GM23338 (cell line): ENCODE measurements at regions not wholly inside any gene's neighbourhood (a gene's known extent, or its start where the extent isn't known, plus 50 kb on each side); places are given as distances from the start of the nearest gene placed in this dataset.

Experiments
- ATAC-seq: fragments of 200-7000 bp; cut with Tn5 transposase; 3 replicates; pipeline ENCODE4 v1.9.1; 2020
- DNase-seq: peaks from one replicate; pipeline ENCODE4 v3.0.0-alpha.2; 2015; ENCODE audit warnings: low spot score
- H2AFZ ChIP-seq: fragments of 200-600 bp; sonication (generic); 2 replicates; pipeline ENCODE4 v1.8.0; 2016; ENCODE audit warnings: antibody characterized with exemption, mild to moderate bottlenecking, moderate library complexity
- H3F3A ChIP-seq: fragments of 200-600 bp; sonication (generic); replicated peaks from 2 replicates; pipeline ENCODE4 v1.8.0; 2017; ENCODE audit warnings: antibody characterized with exemption, mixed run types, low read depth
- H3K27ac ChIP-seq: fragments of 200-600 bp; sonication (generic); 2 replicates; pipeline ENCODE4 v1.6.1; 2016; ENCODE audit warnings: low read depth
- H3K27me3 ChIP-seq: fragments of 200-600 bp; sonication (generic); 2 replicates; pipeline ENCODE4 v1.8.0; 2016; ENCODE audit warnings: mild to moderate bottlenecking, mixed run types, moderate library complexity; ENCODE audit not compliant: insufficient read depth
- H3K36me3 ChIP-seq: fragments of 200-600 bp; sonication (generic); 2 replicates; pipeline ENCODE4 v1.8.0; 2016; ENCODE audit warnings: mild to moderate bottlenecking; ENCODE audit not compliant: insufficient read depth
- H3K4me1 ChIP-seq: fragments of 200-600 bp; sonication (generic); 2 replicates; pipeline ENCODE4 v1.8.0; 2016; ENCODE audit warnings: mild to moderate bottlenecking, moderate library complexity; ENCODE audit not compliant: insufficient read depth
- H3K4me2 ChIP-seq: fragments of 200-600 bp; sonication (generic); 2 replicates; pipeline ENCODE4 v1.7.1; 2017; ENCODE audit warnings: mixed run types
- H3K4me3 ChIP-seq: fragments of 200-600 bp; sonication (generic); 2 replicates; pipeline ENCODE4 v1.6.1; 2016; ENCODE audit warnings: mixed run types
- H3K79me2 ChIP-seq: fragments of 200-600 bp; sonication (generic); replicated peaks from 2 replicates; pipeline ENCODE4 v1.8.0; 2017; ENCODE audit warnings: mild to moderate bottlenecking; ENCODE audit not compliant: insufficient read depth
- H3K9me2 ChIP-seq: fragments of 200-600 bp; sonication (generic); 2 replicates; pipeline ENCODE4 v1.8.0; 2017; ENCODE audit not compliant: insufficient read depth
- H4K20me1 ChIP-seq: fragments of 200-600 bp; sonication (generic); replicated peaks from 2 replicates; pipeline ENCODE4 v1.8.0; 2017; ENCODE audit warnings: mild to moderate bottlenecking; ENCODE audit not compliant: insufficient read depth
- H3K27ac Mint-ChIP-seq: 2 replicates; pipeline ENCODE4 v1.8.0; 2020; ENCODE audit warnings: inconsistent platforms, mild to moderate bottlenecking, moderate library complexity, mixed read lengths
- H3K27me3 Mint-ChIP-seq: 3 replicates; pipeline ENCODE4 v1.8.0; 2022; ENCODE audit warnings: low read depth, mild to moderate bottlenecking, moderate library complexity, mixed read lengths, inconsistent platforms; ENCODE audit not compliant: insufficient read depth, poor library complexity
- H3K36me3 Mint-ChIP-seq: 3 replicates; pipeline ENCODE4 v1.8.0; 2021; ENCODE audit warnings: low read depth, mild to moderate bottlenecking, inconsistent platforms, moderate library complexity, mixed read lengths
- H3K4me1 Mint-ChIP-seq: 3 replicates; pipeline ENCODE4 v1.8.0; 2020; ENCODE audit warnings: mild to moderate bottlenecking, inconsistent platforms, mixed read lengths
- H3K4me3 Mint-ChIP-seq: 3 replicates; pipeline ENCODE4 v1.8.0; 2021; ENCODE audit warnings: moderate library complexity, mild to moderate bottlenecking, inconsistent platforms, mixed read lengths
- H3K9me3 Mint-ChIP-seq: 3 replicates; pipeline ENCODE4 v1.8.0; 2020; ENCODE audit warnings: moderate library complexity, mild to moderate bottlenecking, inconsistent platforms, mixed read lengths
- CREB1 ChIP-seq: fragments of 250-450 bp; sonication (Bioruptor Pico); IDR thresholded peaks from 2 replicates; pipeline ENCODE4 v1.5.0; 2020; ENCODE audit warnings: low read depth, mild to moderate bottlenecking, moderate library complexity
- CTCF ChIP-seq, 2 experiments: fragments of 200-600 bp in 1 of 2; sonication (generic) in 1 of 2; conservative IDR thresholded peaks; 2 replicates each; pipeline versions ENCODE4 v1.5.1 to v1.6.1; 2016 to 2017; ENCODE audit warnings: antibody characterized with exemption in 2 of 2, low read depth in 2 of 2, mild to moderate bottlenecking in 2 of 2, moderate library complexity in 1 of 2
- ETS1 ChIP-seq: IDR thresholded peaks from 2 replicates; pipeline ENCODE4 v1.6.1; 2016; ENCODE audit warnings: antibody characterized with exemption
- EZH2 ChIP-seq: fragments of 200-600 bp; sonication (generic); IDR thresholded peaks from one replicate; pipeline ENCODE4 v1.8.0; 2017; ENCODE audit warnings: antibody characterized with exemption, mild to moderate bottlenecking, low read depth; ENCODE audit not compliant: unreplicated experiment
- EZH2phosphoT487 ChIP-seq: fragments of 200-600 bp; sonication (generic); IDR thresholded peaks from one replicate; pipeline ENCODE4 v1.8.1; 2018; ENCODE audit warnings: antibody characterized with exemption; ENCODE audit not compliant: unreplicated experiment
- JUNB ChIP-seq: IDR thresholded peaks from one replicate; pipeline ENCODE4 v1.6.1; 2016; ENCODE audit warnings: antibody characterized with exemption; ENCODE audit not compliant: unreplicated experiment
- NANOG ChIP-seq: IDR thresholded peaks from 2 replicates; pipeline ENCODE4 v1.6.1; 2016; ENCODE audit warnings: antibody characterized with exemption, borderline replicate concordance
- POLR2AphosphoS5 ChIP-seq: IDR thresholded peaks from 2 replicates; pipeline ENCODE4 v1.6.1; 2016; ENCODE audit warnings: antibody characterized with exemption, low read depth
- REST ChIP-seq: IDR thresholded peaks from one replicate; pipeline ENCODE4 v1.6.1; 2018; ENCODE audit warnings: antibody characterized with exemption; ENCODE audit not compliant: unreplicated experiment
- STAT1 ChIP-seq: IDR thresholded peaks from one replicate; pipeline ENCODE4 v1.6.1; 2016; ENCODE audit warnings: antibody characterized with exemption; ENCODE audit not compliant: unreplicated experiment
- ZNF114 ChIP-seq: fragments of 250-450 bp; sonication (Bioruptor Pico); IDR thresholded peaks from 2 replicates; pipeline ENCODE4 v1.5.0; 2020; ENCODE audit warnings: mild to moderate bottlenecking, moderate library complexity
- ZNF331 ChIP-seq: fragments of 250-450 bp; sonication (Bioruptor Pico); IDR thresholded peaks from 2 replicates; pipeline ENCODE4 v1.5.0; 2020; ENCODE audit warnings: low read depth, mild to moderate bottlenecking, moderate library complexity
- ZNF462 ChIP-seq: fragments of 250-450 bp; sonication (Bioruptor Pico); IDR thresholded peaks from 2 replicates; pipeline ENCODE4 v1.5.0; 2020; ENCODE audit warnings: mild to moderate bottlenecking, moderate library complexity

GRCh38 chr11:90895850-90896249 lies 673.0 kb upstream of the CHORDC1 start:
- Histone ChIP-seq H3K4me1 (no peaks in the 10 kb centered on the region), H4K20me1 (no peaks in the 10 kb centered on the region), H3K27me3 (no peaks in the 10 kb centered on the region), H3K9me2 (no peaks in the 10 kb centered on the region; the same call in 1 of the 2 replicates), H3F3A (no peaks in the 10 kb centered on the region), H3K79me2 (no peaks in the 10 kb centered on the region), H3K36me3 (no peaks in the 10 kb centered on the region), H2AFZ (no peak overlapping the region), H3K4me3 (no peak overlapping the region), H3K27ac (no peak overlapping the region), H3K4me2 (no peak overlapping the region)
- DNase-seq (no peak), ATAC-seq (no peak)
- no peak overlapping the region for H3K27ac Mint-ChIP-seq
- no peak overlapping the region for H3K4me3 Mint-ChIP-seq
- no peaks in the 10 kb centered on the region for H3K36me3 Mint-ChIP-seq
- no peaks in the 10 kb centered on the region for H3K27me3 Mint-ChIP-seq
- no peaks in the 10 kb centered on the region; the same call in 2 of the 3 replicates for H3K9me3 Mint-ChIP-seq
- peaks cover 5% of the 10 kb centered on the region; the same call in 1 of the 3 replicates for H3K4me1 Mint-ChIP-seq
- TF ChIP-seq CTCF (conservative IDR thresholded peaks at IDR 0.05; ENCODE audit: low read depth in 2 of 2) (no peak), ETS1 (no peak), POLR2AphosphoS5 (no peak), REST (no peak), JUNB (no peak), ZNF331 (no peak), CREB1 (CRISPR knock-in tag) (no peak), ZNF114 (CRISPR knock-in tag) (no peak), EZH2phosphoT487 (no peak), NANOG (no peak), STAT1 (no peak), ZNF462 (CRISPR knock-in tag) (no peak), EZH2 (no peak)
